ENCODE measurements at regions not wholly inside any gene's neighbourhood (a gene's known extent, or its start where the extent isn't known, plus 50 kb on each side); places are given as distances from the start of the nearest gene placed in this dataset.

GRCh38 chr12:111078731-111079130 is 158.4 kb upstream of the MYL2 start:
- H3K36me3 ChIP-seq (ENCODE audit: control insufficient read depth in 1 of 2, insufficient read depth in 2 of 2, low read length in 2 of 2), result no peaks in the 10 kb centered on the region
- no peak for ATAC-seq
- no peak overlapping the region for H2AFZ ChIP-seq (ENCODE audit: low read depth, low read length, poor library complexity, severe bottlenecking)
- no peaks in the 10 kb centered on the region for H3K4me1 ChIP-seq (ENCODE audit: control insufficient read depth in 1 of 2, insufficient read depth in 2 of 2, low read length in 2 of 2)
- no peak overlapping the region for H3K27ac ChIP-seq (ENCODE audit: low read depth, low read length)
- no TSS peak for BruUV-seq (replicated peaks)
- DNase-seq (ENCODE audit: low read depth, low spot score), result no peak
- H3K4me2 ChIP-seq (ENCODE audit: low read length), result no peak overlapping the region
- TF ChIP-seq EZH2 (IDR thresholded peaks at IDR 0.05) (no peak), CEBPB (IDR thresholded peaks at IDR 0.05; ENCODE audit: low read depth) (no peak), REST (IDR thresholded peaks at IDR 0.05; ENCODE audit: low read depth) (no peak), POLR2AphosphoS5 (IDR thresholded peaks at IDR 0.05; ENCODE audit: low read depth, low read length) (no peak), TCF7L2 (IDR thresholded peaks at IDR 0.05; ENCODE audit: borderline replicate concordance, extremely low read depth, insufficient read depth, insufficient read length) (no peak), EZH2phosphoT487 (IDR thresholded peaks at IDR 0.05; ENCODE audit: borderline replicate concordance) (no peak), SIN3A (IDR thresholded peaks at IDR 0.05; ENCODE audit: low read depth) (no peak)
- TF ChIP-seq, protein P1, sequence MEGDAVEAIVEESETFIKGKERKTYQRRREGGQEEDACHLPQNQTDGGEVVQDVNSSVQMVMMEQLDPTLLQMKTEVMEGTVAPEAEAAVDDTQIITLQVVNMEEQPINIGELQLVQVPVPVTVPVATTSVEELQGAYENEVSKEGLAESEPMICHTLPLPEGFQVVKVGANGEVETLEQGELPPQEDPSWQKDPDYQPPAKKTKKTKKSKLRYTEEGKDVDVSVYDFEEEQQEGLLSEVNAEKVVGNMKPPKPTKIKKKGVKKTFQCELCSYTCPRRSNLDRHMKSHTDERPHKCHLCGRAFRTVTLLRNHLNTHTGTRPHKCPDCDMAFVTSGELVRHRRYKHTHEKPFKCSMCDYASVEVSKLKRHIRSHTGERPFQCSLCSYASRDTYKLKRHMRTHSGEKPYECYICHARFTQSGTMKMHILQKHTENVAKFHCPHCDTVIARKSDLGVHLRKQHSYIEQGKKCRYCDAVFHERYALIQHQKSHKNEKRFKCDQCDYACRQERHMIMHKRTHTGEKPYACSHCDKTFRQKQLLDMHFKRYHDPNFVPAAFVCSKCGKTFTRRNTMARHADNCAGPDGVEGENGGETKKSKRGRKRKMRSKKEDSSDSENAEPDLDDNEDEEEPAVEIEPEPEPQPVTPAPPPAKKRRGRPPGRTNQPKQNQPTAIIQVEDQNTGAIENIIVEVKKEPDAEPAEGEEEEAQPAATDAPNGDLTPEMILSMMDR (IDR thresholded peaks at IDR 0.05 in 2 of 3, conservative IDR thresholded peaks at IDR 0.05 in 1 of 3; ENCODE audit: borderline replicate concordance in 1 of 3, insufficient read depth in 1 of 3, low read depth in 2 of 3, low read length in 2 of 3), result no peak
- TF ChIP-seq, protein P2, sequence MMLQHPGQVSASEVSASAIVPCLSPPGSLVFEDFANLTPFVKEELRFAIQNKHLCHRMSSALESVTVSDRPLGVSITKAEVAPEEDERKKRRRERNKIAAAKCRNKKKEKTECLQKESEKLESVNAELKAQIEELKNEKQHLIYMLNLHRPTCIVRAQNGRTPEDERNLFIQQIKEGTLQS (IDR thresholded peaks at IDR 0.05), result no peak
- H3K9me2 ChIP-seq (ENCODE audit: insufficient read depth), result no peaks in the 10 kb centered on the region
- intact Hi-C loops (cut with micrococcal nuclease), result no loop called here
- no peak overlapping the region for H3K4me3 ChIP-seq (replicated peaks in 1 of 2; ENCODE audit: low read depth in 1 of 2, low read length in 2 of 2)
- ChIA-PET RAD21 (ENCODE audit: low non-redundant PET in 1 of 2, low total read pairs in 2 of 2, uncharacterized antibody in 2 of 2, unreplicated experiment in 2 of 2) (no interaction called here), CTCF (no interaction called here), POLR2A (no interaction called here)
- H3K27me3 ChIP-seq (ENCODE audit: insufficient read depth, low read length), result peaks cover 26% of the 10 kb centered on the region
- H3K79me2 ChIP-seq (ENCODE audit: insufficient read depth, low read length), result no peaks in the 10 kb centered on the region
- H3K9me3 ChIP-seq (ENCODE audit: control insufficient read depth in 1 of 2, insufficient read depth in 1 of 2, low read depth in 1 of 2, low read length in 2 of 2), result no peaks in the 10 kb centered on the region
- H4K20me1 ChIP-seq (ENCODE audit: insufficient read depth), result no peaks in the 10 kb centered on the region
- H3K9ac ChIP-seq (ENCODE audit: low read length), result no peak overlapping the region
